HG03139 (cell line): ENCODE measurements at regions not wholly inside any gene's neighbourhood (a gene's known extent, or its start where the extent isn't known, plus 50 kb on each side); places are given as distances from the start of the nearest gene placed in this dataset.
"Not testable (repeated sequence)": the region's sequence is repeated elsewhere in the genome, so short reads cannot be mapped to it uniquely, and the experiment has no call there.

Source experiments
- ATAC-seq: cut with Tn5 transposase; IDR thresholded peaks from one replicate; pipeline ENCODE4 v1.9.1; 2021; ENCODE audit not compliant: unreplicated experiment

- no peak for ATAC-seq
These were observed 1052.6 kb upstream of the DDX18 start for GRCh38 chr2:116761864-116762263.

- no peak for ATAC-seq
These were observed 1045.0 kb upstream of the DDX18 start for GRCh38 chr2:116769514-116769913.

GRCh38 chr2:116776556-116776955 is 1037.9 kb upstream of the DDX18 start:
- no peak for ATAC-seq

- no peak for ATAC-seq
These were observed 1026.6 kb upstream of the DDX18 start for GRCh38 chr2:116787848-116788247.

- no peak for ATAC-seq
These were observed 1011.8 kb upstream of the DDX18 start for GRCh38 chr2:116802671-116803070.

- no peak for ATAC-seq
These were observed 1009.6 kb upstream of the DDX18 start for GRCh38 chr2:116804901-116805300.

- not testable (repeated sequence) for ATAC-seq
These were observed 1008.0 kb upstream of the DDX18 start for GRCh38 chr2:116806505-116806904.

- ATAC-seq, result no peak
These were observed 1005.4 kb upstream of the DDX18 start for GRCh38 chr2:116809109-116809508.

GRCh38 chr2:116810071-116810470 is 1004.4 kb upstream of the DDX18 start:
- ATAC-seq, result no peak

- no peak for ATAC-seq
These were observed 1003.8 kb upstream of the DDX18 start for GRCh38 chr2:116810645-116811044.

- no peak for ATAC-seq
These were observed 995.1 kb upstream of the DDX18 start for GRCh38 chr2:116819355-116819754.

- no peak for ATAC-seq
These were observed 993.5 kb upstream of the DDX18 start for GRCh38 chr2:116820986-116821385.

- ATAC-seq, result not testable (repeated sequence)
These were observed 984.9 kb upstream of the DDX18 start for GRCh38 chr2:116829543-116829942.

- no peak for ATAC-seq
These were observed 982.3 kb upstream of the DDX18 start for GRCh38 chr2:116832148-116832547.

GRCh38 chr2:116833052-116833451 is 981.4 kb upstream of the DDX18 start:
- ATAC-seq, result no peak

- ATAC-seq, result no peak
These were observed 972.3 kb upstream of the DDX18 start for GRCh38 chr2:116842164-116842563.

GRCh38 chr2:116859708-116860107 is 954.8 kb upstream of the DDX18 start:
- no peak for ATAC-seq

- ATAC-seq, result no peak
These were observed 940.5 kb upstream of the DDX18 start for GRCh38 chr2:116874021-116874420.

- ATAC-seq, result no peak
These were observed 937.2 kb upstream of the DDX18 start for GRCh38 chr2:116877274-116877673.

- no peak for ATAC-seq
These were observed 936.5 kb upstream of the DDX18 start for GRCh38 chr2:116877944-116878343.

- ATAC-seq, result no peak
These were observed 934.8 kb upstream of the DDX18 start for GRCh38 chr2:116879650-116880160.

GRCh38 chr2:116891191-116891590 is 923.3 kb upstream of the DDX18 start:
- ATAC-seq, result no peak

GRCh38 chr2:116911540-116911939 is 903.0 kb upstream of the DDX18 start:
- no peak for ATAC-seq

- no peak for ATAC-seq
These were observed 898.8 kb upstream of the DDX18 start for GRCh38 chr2:116915673-116916072.
